AG04449 (cell line): ENCODE measurements at regions not wholly inside any gene's neighbourhood (a gene's known extent, or its start where the extent isn't known, plus 50 kb on each side); places are given as distances from the start of the nearest gene placed in this dataset.

ENCODE experiments used
- CTCF ChIA-PET: fragments of 350-600 bp; formaldehyde crosslinking; extraction: SDS; loops from one replicate; lab custom pipeline; 2021; ENCODE audit warnings: antibody characterized with exemption; lab: Yijun Ruan, JAX
- POLR2A ChIA-PET: fragments of 400-600, 350-600 bp; formaldehyde crosslinking; extraction: SDS; loops from one replicate; lab custom pipeline; 2020; ENCODE audit warnings: antibody characterized with exemption, inconsistent platforms; lab: Yijun Ruan, JAX
- DNase-seq: peaks from one replicate; pipeline ENCODE4 v3.0.0-alpha.2; 2010; ENCODE audit warnings: low read depth, low spot score
- H3K4me3 ChIP-seq: 2 replicates; pipeline ENCODE4 v1.5.1; 2011; ENCODE audit warnings: low read depth, mild to moderate bottlenecking, control low read depth, low read length
- TF ChIP-seq, protein P1 (sequence below): IDR thresholded peaks from one replicate; pipeline ENCODE4 v1.5.1; 2011; ENCODE audit warnings: mild to moderate bottlenecking, moderate library complexity, low read length, control low read depth, inconsistent platforms; ENCODE audit not compliant: insufficient read depth; ENCODE audit errors: missing control alignments

DNA sequence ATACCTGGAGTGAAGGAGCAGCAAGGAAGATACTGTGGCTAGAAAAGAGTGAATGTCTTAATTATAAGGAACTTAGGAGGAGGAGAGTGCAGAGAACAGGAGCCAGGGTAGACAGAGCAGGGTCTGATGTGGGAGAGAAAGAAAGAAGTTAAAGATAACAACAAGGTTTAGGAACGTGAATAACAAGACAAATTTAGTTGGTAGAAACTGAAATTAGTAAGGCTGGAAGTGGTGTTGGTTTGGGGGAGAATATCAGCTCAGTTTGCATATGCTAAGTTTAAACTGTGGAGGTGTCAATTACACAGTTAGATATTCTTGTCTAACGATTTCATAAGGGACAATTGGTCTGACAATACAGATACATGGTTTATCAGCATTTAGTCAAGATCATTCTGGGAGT, 1123.7 kb upstream of the PABPC4L start:
- TF ChIP-seq, protein P1, sequence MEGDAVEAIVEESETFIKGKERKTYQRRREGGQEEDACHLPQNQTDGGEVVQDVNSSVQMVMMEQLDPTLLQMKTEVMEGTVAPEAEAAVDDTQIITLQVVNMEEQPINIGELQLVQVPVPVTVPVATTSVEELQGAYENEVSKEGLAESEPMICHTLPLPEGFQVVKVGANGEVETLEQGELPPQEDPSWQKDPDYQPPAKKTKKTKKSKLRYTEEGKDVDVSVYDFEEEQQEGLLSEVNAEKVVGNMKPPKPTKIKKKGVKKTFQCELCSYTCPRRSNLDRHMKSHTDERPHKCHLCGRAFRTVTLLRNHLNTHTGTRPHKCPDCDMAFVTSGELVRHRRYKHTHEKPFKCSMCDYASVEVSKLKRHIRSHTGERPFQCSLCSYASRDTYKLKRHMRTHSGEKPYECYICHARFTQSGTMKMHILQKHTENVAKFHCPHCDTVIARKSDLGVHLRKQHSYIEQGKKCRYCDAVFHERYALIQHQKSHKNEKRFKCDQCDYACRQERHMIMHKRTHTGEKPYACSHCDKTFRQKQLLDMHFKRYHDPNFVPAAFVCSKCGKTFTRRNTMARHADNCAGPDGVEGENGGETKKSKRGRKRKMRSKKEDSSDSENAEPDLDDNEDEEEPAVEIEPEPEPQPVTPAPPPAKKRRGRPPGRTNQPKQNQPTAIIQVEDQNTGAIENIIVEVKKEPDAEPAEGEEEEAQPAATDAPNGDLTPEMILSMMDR: no peak
- no peak for DNase-seq
- POLR2A ChIA-PET: no interaction called here
- CTCF ChIA-PET: no interaction called here
- no peak overlapping the region for H3K4me3 ChIP-seq

GRCh38 chr4:135319685-135320084, 1118.1 kb upstream of the PABPC4L start:
- TF ChIP-seq, protein P1: no peak
- CTCF ChIA-PET: no interaction called here
- no peak overlapping the region for H3K4me3 ChIP-seq
- DNase-seq: no peak
- POLR2A ChIA-PET: no interaction called here

DNA sequence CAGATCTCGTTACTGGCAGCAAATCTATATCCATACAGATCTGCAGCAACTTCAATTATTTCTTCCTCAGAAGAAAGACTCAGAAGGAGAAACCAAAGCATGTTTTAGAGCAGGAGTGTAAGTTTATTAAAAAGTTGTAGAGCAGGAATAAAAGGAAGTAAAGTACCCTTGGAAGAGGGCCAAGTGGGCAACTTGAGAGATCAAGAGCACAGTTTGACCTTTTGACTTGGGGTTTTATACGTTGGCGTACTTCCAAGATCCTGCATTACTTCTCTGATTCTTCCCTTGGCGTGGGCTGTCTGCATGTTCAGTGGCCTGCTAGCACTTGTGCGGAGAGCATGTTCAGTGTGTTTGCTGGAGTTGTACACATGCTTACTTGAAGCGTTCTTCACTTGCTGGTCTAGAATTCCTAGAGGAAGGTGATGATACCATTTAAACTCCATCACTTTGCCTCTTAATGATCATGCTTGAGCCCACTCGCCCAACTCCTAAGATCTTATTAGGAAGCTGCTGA, 1114.7 kb upstream of the PABPC4L start:
- ChIA-PET POLR2A (no interaction called here), CTCF (no interaction called here)
- DNase-seq: no peak
- H3K4me3 ChIP-seq: no peak overlapping the region
- TF ChIP-seq, protein P1: no peak

GRCh38 chr4:135290136-135290535, 1088.5 kb upstream of the PABPC4L start:
- ChIA-PET POLR2A (no interaction called here), CTCF (no interaction called here)
- TF ChIP-seq, protein P1: no peak
- no peak for DNase-seq
- no peak overlapping the region for H3K4me3 ChIP-seq

- no peak for DNase-seq
- POLR2A ChIA-PET: no interaction called here
- H3K4me3 ChIP-seq: no peak overlapping the region
These were observed 1082.3 kb upstream of the PABPC4L start for GRCh38 chr4:135283934-135284333.

GRCh38 chr4:135282676-135283075, 1081.1 kb upstream of the PABPC4L start:
- TF ChIP-seq, protein P1: no peak
- no peak overlapping the region for H3K4me3 ChIP-seq
- POLR2A ChIA-PET: no interaction called here
- DNase-seq: no peak
- CTCF ChIA-PET: no interaction called here

More at GRCh38 chr4:135283934-135284333, 1082.3 kb upstream of the PABPC4L start:
- CTCF ChIA-PET: no interaction called here
- TF ChIP-seq, protein P1: no peak
